WTC11 (cell line): ENCODE measurements at regions not wholly inside any gene's neighbourhood (a gene's known extent, or its start where the extent isn't known, plus 50 kb on each side); places are given as distances from the start of the nearest gene placed in this dataset.

Experiments
- ATAC-seq: fragments of 200-7000 bp; cut with Tn5 transposase; 2 replicates; pipeline ENCODE4 v1.10.0; 2021; ENCODE audit warnings: mild to moderate bottlenecking, moderate library complexity
- CTCF ChIA-PET: fragments of 300-600 bp; sonication (Branson Sonifier 250); formaldehyde crosslinking; loops from one replicate; lab custom pipeline; 2021; ENCODE audit warnings: antibody characterized with exemption; lab: Charles Lee
- POLR2A ChIA-PET: fragments of 350-600 bp; sonication (Branson Sonifier 250); formaldehyde crosslinking; loops from one replicate; lab custom pipeline; 2021; ENCODE audit warnings: antibody characterized with exemption; lab: Charles Lee
- DNase-seq: peaks from one replicate; pipeline ENCODE4 v3.0.0; 2021; ENCODE audit warnings: low spot score
- H3K27ac Mint-ChIP-seq: 2 replicates; pipeline ENCODE4 v1.8.0; 2021; ENCODE audit warnings: mixed read lengths
- H3K27me3 Mint-ChIP-seq: 2 replicates; pipeline ENCODE4 v1.8.0; 2021; ENCODE audit warnings: low read depth, mild to moderate bottlenecking, moderate library complexity, mixed read lengths
- H3K36me3 Mint-ChIP-seq: 2 replicates; pipeline ENCODE4 v1.8.0; 2021; ENCODE audit warnings: mixed read lengths
- H3K4me1 Mint-ChIP-seq: 2 replicates; pipeline ENCODE4 v1.8.0; 2022; ENCODE audit warnings: mixed read lengths
- H3K4me3 Mint-ChIP-seq: 2 replicates; pipeline ENCODE4 v1.8.0; 2021; ENCODE audit warnings: mild to moderate bottlenecking, moderate library complexity, mixed read lengths
- H3K9me3 Mint-ChIP-seq: 2 replicates; pipeline ENCODE4 v1.8.0; 2021; ENCODE audit warnings: mixed read lengths
- CBFB ChIP-seq: sonication (generic); formaldehyde crosslinking; IDR thresholded peaks from 2 replicates; pipeline ENCODE4 v1.8.1; 2022; ENCODE audit warnings: mild to moderate bottlenecking, low read depth, missing genetic modification reagents
- CDX4 ChIP-seq: fragments of 250-450 bp; sonication (Bioruptor Pico); IDR thresholded peaks from 2 replicates; pipeline ENCODE4 v1.9.0; 2021; ENCODE audit warnings: moderate library complexity, mild to moderate bottlenecking, inconsistent platforms, borderline replicate concordance
- ESRRA ChIP-seq: sonication (generic); formaldehyde crosslinking; IDR thresholded peaks from 2 replicates; pipeline ENCODE4 v1.8.1; 2022; ENCODE audit warnings: mild to moderate bottlenecking, missing genetic modification reagents, borderline replicate concordance
- GABPB1 ChIP-seq: sonication (generic); formaldehyde crosslinking; IDR thresholded peaks from 2 replicates; pipeline ENCODE4 v1.8.1; 2023; ENCODE audit warnings: mild to moderate bottlenecking, missing genetic modification reagents
- GRHL2 ChIP-seq: fragments of 250-450 bp; sonication (Bioruptor Pico); IDR thresholded peaks from 2 replicates; pipeline ENCODE4 v1.8.0; 2022; ENCODE audit warnings: mild to moderate bottlenecking, moderate library complexity; ENCODE audit not compliant: insufficient replicate concordance, severe bottlenecking
- JUN ChIP-seq: sonication (generic); formaldehyde crosslinking; IDR thresholded peaks from 2 replicates; pipeline ENCODE4 v1.8.0; 2023; ENCODE audit warnings: mild to moderate bottlenecking, missing genetic modification reagents
- KAT7 ChIP-seq: sonication (generic); formaldehyde crosslinking; IDR thresholded peaks from 2 replicates; pipeline ENCODE4 v1.8.1; 2023; ENCODE audit warnings: missing genetic modification reagents, mild to moderate bottlenecking, borderline replicate concordance
- NFE2L1 ChIP-seq: sonication (generic); formaldehyde crosslinking; IDR thresholded peaks from 2 replicates; pipeline ENCODE4 v1.8.1; 2023; ENCODE audit warnings: missing genetic modification reagents
- OVOL2 ChIP-seq: fragments of 250-450 bp; sonication (Bioruptor Pico); IDR thresholded peaks from 2 replicates; pipeline ENCODE4 v1.9.0; 2021; ENCODE audit warnings: mild to moderate bottlenecking, borderline replicate concordance
- SP1 ChIP-seq: sonication (generic); formaldehyde crosslinking; conservative IDR thresholded peaks from 2 replicates; pipeline ENCODE4 v1.8.1; 2022; ENCODE audit warnings: missing genetic modification reagents
- TEAD1 ChIP-seq: sonication (generic); formaldehyde crosslinking; IDR thresholded peaks from 2 replicates; pipeline ENCODE4 v1.8.0; 2022; ENCODE audit warnings: mild to moderate bottlenecking, missing genetic modification reagents
- ZBTB21 ChIP-seq: sonication (generic); formaldehyde crosslinking; IDR thresholded peaks from 2 replicates; pipeline ENCODE4 v1.8.1; 2023; ENCODE audit warnings: mild to moderate bottlenecking, missing genetic modification reagents, borderline replicate concordance
- ZNF423 ChIP-seq: fragments of 250-450 bp; sonication (Bioruptor Pico); IDR thresholded peaks from 2 replicates; pipeline ENCODE4 v2.1.2; 2022; ENCODE audit warnings: mild to moderate bottlenecking, moderate library complexity
- ZNF512 ChIP-seq: sonication (generic); formaldehyde crosslinking; IDR thresholded peaks from 2 replicates; pipeline ENCODE4 v1.8.1; 2022; ENCODE audit warnings: missing genetic modification reagents, borderline replicate concordance
- TF ChIP-seq, protein P1 (sequence below): fragments of 250-450 bp; sonication (Bioruptor Pico); IDR thresholded peaks from 2 replicates; pipeline ENCODE4 v1.9.0; 2021; ENCODE audit warnings: mild to moderate bottlenecking
- TF ChIP-seq, protein P2 (sequence below): sonication (generic); formaldehyde crosslinking; IDR thresholded peaks from 2 replicates; pipeline ENCODE4 v1.8.1; 2022; ENCODE audit warnings: low read depth, missing genetic modification reagents, borderline replicate concordance
- TF ChIP-seq, protein P3 (sequence below): sonication (generic); formaldehyde crosslinking; IDR thresholded peaks from 2 replicates; pipeline ENCODE4 v1.8.1; 2023; ENCODE audit warnings: mild to moderate bottlenecking, missing genetic modification reagents, borderline replicate concordance
- TF ChIP-seq, protein P4 (sequence below): fragments of 250-450 bp; sonication (Bioruptor Pico); IDR thresholded peaks from 2 replicates; pipeline ENCODE4 v2.1.2; 2022; ENCODE audit warnings: mild to moderate bottlenecking, moderate library complexity
- TF ChIP-seq, protein P5 (sequence below): sonication (generic); formaldehyde crosslinking; IDR thresholded peaks from 2 replicates; pipeline ENCODE4 v1.8.1; 2022; ENCODE audit warnings: mild to moderate bottlenecking, moderate library complexity, missing genetic modification reagents

GRCh38 chr21:23245255-23245654 lies 2247.0 kb downstream of the NCAM2 start (continued):
- no peak for TF ChIP-seq ZNF512 (CRISPR knock-in tag)
- no peak for TF ChIP-seq ESRRA (CRISPR knock-in tag)
- TF ChIP-seq SP1 (CRISPR knock-in tag) = no peak

GRCh38 chr21:23223882-23224281 lies 2225.7 kb downstream of the NCAM2 start:
- ATAC-seq (peak; percentile 92), DNase-seq (peak; percentile 11)
- H3K4me3 Mint-ChIP-seq = no peak overlapping the region
- H3K36me3 Mint-ChIP-seq = no peaks in the 10 kb centered on the region
- no peaks in the 10 kb centered on the region for H3K27me3 Mint-ChIP-seq
- TF ChIP-seq TEAD1 (CRISPR knock-in tag) (0 out of 2 replicates have a peak, but pooled peaks have one; percentile 36), GRHL2 (no peak), ZBTB21 (no peak), KAT7 (CRISPR knock-in tag) (no peak), GABPB1 (CRISPR knock-in tag) (no peak), NFE2L1 (CRISPR knock-in tag) (peak; percentile 71; the same call in 1 of the 2 replicates), ZNF423 (CRISPR knock-in tag) (peak; percentile 88)
- TF ChIP-seq, protein P1, sequence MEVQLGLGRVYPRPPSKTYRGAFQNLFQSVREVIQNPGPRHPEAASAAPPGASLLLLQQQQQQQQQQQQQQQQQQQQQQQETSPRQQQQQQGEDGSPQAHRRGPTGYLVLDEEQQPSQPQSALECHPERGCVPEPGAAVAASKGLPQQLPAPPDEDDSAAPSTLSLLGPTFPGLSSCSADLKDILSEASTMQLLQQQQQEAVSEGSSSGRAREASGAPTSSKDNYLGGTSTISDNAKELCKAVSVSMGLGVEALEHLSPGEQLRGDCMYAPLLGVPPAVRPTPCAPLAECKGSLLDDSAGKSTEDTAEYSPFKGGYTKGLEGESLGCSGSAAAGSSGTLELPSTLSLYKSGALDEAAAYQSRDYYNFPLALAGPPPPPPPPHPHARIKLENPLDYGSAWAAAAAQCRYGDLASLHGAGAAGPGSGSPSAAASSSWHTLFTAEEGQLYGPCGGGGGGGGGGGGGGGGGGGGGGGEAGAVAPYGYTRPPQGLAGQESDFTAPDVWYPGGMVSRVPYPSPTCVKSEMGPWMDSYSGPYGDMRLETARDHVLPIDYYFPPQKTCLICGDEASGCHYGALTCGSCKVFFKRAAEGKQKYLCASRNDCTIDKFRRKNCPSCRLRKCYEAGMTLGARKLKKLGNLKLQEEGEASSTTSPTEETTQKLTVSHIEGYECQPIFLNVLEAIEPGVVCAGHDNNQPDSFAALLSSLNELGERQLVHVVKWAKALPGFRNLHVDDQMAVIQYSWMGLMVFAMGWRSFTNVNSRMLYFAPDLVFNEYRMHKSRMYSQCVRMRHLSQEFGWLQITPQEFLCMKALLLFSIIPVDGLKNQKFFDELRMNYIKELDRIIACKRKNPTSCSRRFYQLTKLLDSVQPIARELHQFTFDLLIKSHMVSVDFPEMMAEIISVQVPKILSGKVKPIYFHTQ (CRISPR knock-in tag) = no peak
- TF ChIP-seq, protein P2, sequence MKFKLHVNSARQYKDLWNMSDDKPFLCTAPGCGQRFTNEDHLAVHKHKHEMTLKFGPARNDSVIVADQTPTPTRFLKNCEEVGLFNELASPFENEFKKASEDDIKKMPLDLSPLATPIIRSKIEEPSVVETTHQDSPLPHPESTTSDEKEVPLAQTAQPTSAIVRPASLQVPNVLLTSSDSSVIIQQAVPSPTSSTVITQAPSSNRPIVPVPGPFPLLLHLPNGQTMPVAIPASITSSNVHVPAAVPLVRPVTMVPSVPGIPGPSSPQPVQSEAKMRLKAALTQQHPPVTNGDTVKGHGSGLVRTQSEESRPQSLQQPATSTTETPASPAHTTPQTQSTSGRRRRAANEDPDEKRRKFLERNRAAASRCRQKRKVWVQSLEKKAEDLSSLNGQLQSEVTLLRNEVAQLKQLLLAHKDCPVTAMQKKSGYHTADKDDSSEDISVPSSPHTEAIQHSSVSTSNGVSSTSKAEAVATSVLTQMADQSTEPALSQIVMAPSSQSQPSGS (CRISPR knock-in tag) = no peak
- TF ChIP-seq, protein P3, sequence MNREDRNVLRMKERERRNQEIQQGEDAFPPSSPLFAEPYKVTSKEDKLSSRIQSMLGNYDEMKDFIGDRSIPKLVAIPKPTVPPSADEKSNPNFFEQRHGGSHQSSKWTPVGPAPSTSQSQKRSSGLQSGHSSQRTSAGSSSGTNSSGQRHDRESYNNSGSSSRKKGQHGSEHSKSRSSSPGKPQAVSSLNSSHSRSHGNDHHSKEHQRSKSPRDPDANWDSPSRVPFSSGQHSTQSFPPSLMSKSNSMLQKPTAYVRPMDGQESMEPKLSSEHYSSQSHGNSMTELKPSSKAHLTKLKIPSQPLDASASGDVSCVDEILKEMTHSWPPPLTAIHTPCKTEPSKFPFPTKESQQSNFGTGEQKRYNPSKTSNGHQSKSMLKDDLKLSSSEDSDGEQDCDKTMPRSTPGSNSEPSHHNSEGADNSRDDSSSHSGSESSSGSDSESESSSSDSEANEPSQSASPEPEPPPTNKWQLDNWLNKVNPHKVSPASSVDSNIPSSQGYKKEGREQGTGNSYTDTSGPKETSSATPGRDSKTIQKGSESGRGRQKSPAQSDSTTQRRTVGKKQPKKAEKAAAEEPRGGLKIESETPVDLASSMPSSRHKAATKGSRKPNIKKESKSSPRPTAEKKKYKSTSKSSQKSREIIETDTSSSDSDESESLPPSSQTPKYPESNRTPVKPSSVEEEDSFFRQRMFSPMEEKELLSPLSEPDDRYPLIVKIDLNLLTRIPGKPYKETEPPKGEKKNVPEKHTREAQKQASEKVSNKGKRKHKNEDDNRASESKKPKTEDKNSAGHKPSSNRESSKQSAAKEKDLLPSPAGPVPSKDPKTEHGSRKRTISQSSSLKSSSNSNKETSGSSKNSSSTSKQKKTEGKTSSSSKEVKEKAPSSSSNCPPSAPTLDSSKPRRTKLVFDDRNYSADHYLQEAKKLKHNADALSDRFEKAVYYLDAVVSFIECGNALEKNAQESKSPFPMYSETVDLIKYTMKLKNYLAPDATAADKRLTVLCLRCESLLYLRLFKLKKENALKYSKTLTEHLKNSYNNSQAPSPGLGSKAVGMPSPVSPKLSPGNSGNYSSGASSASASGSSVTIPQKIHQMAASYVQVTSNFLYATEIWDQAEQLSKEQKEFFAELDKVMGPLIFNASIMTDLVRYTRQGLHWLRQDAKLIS = no peak
- CTCF ChIA-PET = no interaction called here
- POLR2A ChIA-PET = no interaction called here
- 0 out of 2 replicates have a peak, but pooled peaks cover 4% of the 10 kb centered on the region for H3K9me3 Mint-ChIP-seq
- H3K27ac Mint-ChIP-seq = peak overlapping the region; percentile 82
- peaks cover 23% of the 10 kb centered on the region for H3K4me1 Mint-ChIP-seq

- peaks cover 8% of the 10 kb centered on the region for H3K4me1 Mint-ChIP-seq
- no peak for DNase-seq
- no peak overlapping the region for H3K27ac Mint-ChIP-seq
- H3K9me3 Mint-ChIP-seq = peaks cover 10% of the 10 kb centered on the region
- no peak overlapping the region for H3K4me3 Mint-ChIP-seq
- POLR2A ChIA-PET = no interaction called here
- ATAC-seq = no peak
- H3K27me3 Mint-ChIP-seq = no peaks in the 10 kb centered on the region
- peaks cover 6% of the 10 kb centered on the region for H3K36me3 Mint-ChIP-seq
- CTCF ChIA-PET = no interaction called here
- TF ChIP-seq CBFB (CRISPR knock-in tag) (no peak), JUN (no peak), OVOL2 (no peak), CDX4 (no peak)
- TF ChIP-seq, protein P4, sequence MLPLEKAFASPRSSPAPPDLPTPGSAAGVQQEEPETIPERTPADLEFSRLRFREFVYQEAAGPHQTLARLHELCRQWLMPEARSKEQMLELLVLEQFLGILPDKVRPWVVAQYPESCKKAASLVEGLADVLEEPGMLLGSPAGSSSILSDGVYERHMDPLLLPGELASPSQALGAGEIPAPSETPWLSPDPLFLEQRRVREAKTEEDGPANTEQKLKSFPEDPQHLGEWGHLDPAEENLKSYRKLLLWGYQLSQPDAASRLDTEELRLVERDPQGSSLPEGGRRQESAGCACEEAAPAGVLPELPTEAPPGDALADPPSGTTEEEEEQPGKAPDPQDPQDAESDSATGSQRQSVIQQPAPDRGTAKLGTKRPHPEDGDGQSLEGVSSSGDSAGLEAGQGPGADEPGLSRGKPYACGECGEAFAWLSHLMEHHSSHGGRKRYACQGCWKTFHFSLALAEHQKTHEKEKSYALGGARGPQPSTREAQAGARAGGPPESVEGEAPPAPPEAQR (CRISPR knock-in tag) = no peak
- TF ChIP-seq, protein P5, sequence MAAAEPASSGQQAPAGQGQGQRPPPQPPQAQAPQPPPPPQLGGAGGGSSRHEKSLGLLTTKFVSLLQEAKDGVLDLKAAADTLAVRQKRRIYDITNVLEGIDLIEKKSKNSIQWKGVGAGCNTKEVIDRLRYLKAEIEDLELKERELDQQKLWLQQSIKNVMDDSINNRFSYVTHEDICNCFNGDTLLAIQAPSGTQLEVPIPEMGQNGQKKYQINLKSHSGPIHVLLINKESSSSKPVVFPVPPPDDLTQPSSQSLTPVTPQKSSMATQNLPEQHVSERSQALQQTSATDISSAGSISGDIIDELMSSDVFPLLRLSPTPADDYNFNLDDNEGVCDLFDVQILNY (CRISPR knock-in tag) = no peak
Measured at GRCh38 chr21:23218667-23219066, 2220.5 kb downstream of the NCAM2 start.
